HEK293T (cell line): ENCODE measurements at regions not wholly inside any gene's neighbourhood (a gene's known extent, or its start where the extent isn't known, plus 50 kb on each side); places are given as distances from the start of the nearest gene placed in this dataset.

Source experiments
- CTCF ChIA-PET: fragments of 350-600 bp; formaldehyde crosslinking; extraction: SDS; loops from one replicate; lab custom pipeline; 2021; ENCODE audit warnings: antibody characterized with exemption, inconsistent platforms; lab: Yijun Ruan, JAX
- POLR2A ChIA-PET: fragments of 350-600 bp; formaldehyde crosslinking; extraction: SDS; loops from one replicate; lab custom pipeline; 2020; ENCODE audit warnings: antibody characterized with exemption, inconsistent platforms; lab: Yijun Ruan, JAX
- DNase-seq: peaks from one replicate; pipeline ENCODE4 v3.0.0; 2012; ENCODE audit warnings: mixed read lengths; ENCODE audit errors: extremely low spot score
- ARNT ChIP-seq: fragments of 450-650 bp; IDR thresholded peaks from 2 replicates; pipeline ENCODE4 v1.6.1; 2017; ENCODE audit warnings: mild to moderate bottlenecking
- BHLHE40 ChIP-seq: fragments of 450-650 bp; IDR thresholded peaks from 2 replicates; pipeline ENCODE4 v1.6.1; 2016; ENCODE audit warnings: mild to moderate bottlenecking, moderate library complexity, borderline replicate concordance
- CTBP1 ChIP-seq: fragments of 450-650 bp; IDR thresholded peaks from 2 replicates; pipeline ENCODE4 v1.6.1; 2016; ENCODE audit warnings: borderline replicate concordance
- ELF4 ChIP-seq: fragments of 450-650 bp; IDR thresholded peaks from 2 replicates; pipeline ENCODE4 v1.6.1; 2017; ENCODE audit warnings: antibody characterized with exemption
- FOXA1 ChIP-seq: fragments of 450-650 bp; IDR thresholded peaks from 2 replicates; pipeline ENCODE4 v1.6.1; 2016; ENCODE audit warnings: mild to moderate bottlenecking
- FOXK2 ChIP-seq: fragments of 450-650 bp; IDR thresholded peaks from 2 replicates; pipeline ENCODE4 v1.6.1; 2016; ENCODE audit warnings: mild to moderate bottlenecking
- FOXM1 ChIP-seq: fragments of 450-650 bp; IDR thresholded peaks from 2 replicates; pipeline ENCODE4 v1.6.1; 2017; ENCODE audit warnings: mild to moderate bottlenecking, borderline replicate concordance
- HDGF ChIP-seq: fragments of 450-650 bp; IDR thresholded peaks from 2 replicates; pipeline ENCODE4 v1.6.1; 2017; ENCODE audit warnings: antibody characterized with exemption, borderline replicate concordance
- L3MBTL2 ChIP-seq: fragments of 450-650 bp; conservative IDR thresholded peaks from 2 replicates; pipeline ENCODE4 v1.6.1; 2016; ENCODE audit warnings: mild to moderate bottlenecking
- LEF1 ChIP-seq: fragments of 450-650 bp; IDR thresholded peaks from 2 replicates; pipeline ENCODE4 v1.6.1; 2017; ENCODE audit warnings: mild to moderate bottlenecking, borderline replicate concordance
- NFRKB ChIP-seq: fragments of 450-650 bp; IDR thresholded peaks from 2 replicates; pipeline ENCODE4 v1.6.1; 2016; ENCODE audit warnings: mild to moderate bottlenecking, moderate library complexity
- PKNOX1 ChIP-seq: fragments of 450-650 bp; IDR thresholded peaks from 2 replicates; pipeline ENCODE4 v1.6.1; 2016
- SP1 ChIP-seq: fragments of 450-650 bp; IDR thresholded peaks from 2 replicates; pipeline ENCODE4 v1.6.1; 2017
- SUZ12 ChIP-seq: fragments of 450-650 bp; IDR thresholded peaks from 2 replicates; pipeline ENCODE4 v1.6.1; 2016; ENCODE audit warnings: mild to moderate bottlenecking
- TARDBP ChIP-seq: fragments of 450-650 bp; IDR thresholded peaks from 2 replicates; pipeline ENCODE4 v1.6.1; 2016
- ZNF384 ChIP-seq: fragments of 450-650 bp; IDR thresholded peaks from 2 replicates; pipeline ENCODE4 v1.6.1; 2016

GRCh38 chr20:63081351-63081750 is 74.6 kb upstream of the BHLHE23 start:
- DNase-seq: no peak
- CTCF ChIA-PET: no interaction called here
- POLR2A ChIA-PET: no interaction called here
- TF ChIP-seq L3MBTL2: no peak
- TF ChIP-seq HDGF: no peak
- TF ChIP-seq SUZ12: no peak
- no peak for TF ChIP-seq BHLHE40
- TF ChIP-seq PKNOX1: no peak
- TF ChIP-seq FOXM1: no peak
- no peak for TF ChIP-seq FOXA1
- no peak for TF ChIP-seq ARNT
- TF ChIP-seq SP1: no peak
- no peak for TF ChIP-seq FOXK2
- TF ChIP-seq ELF4: no peak
- TF ChIP-seq TARDBP: no peak
- no peak for TF ChIP-seq NFRKB
- no peak for TF ChIP-seq LEF1
- no peak for TF ChIP-seq ZNF384

GRCh38 chr20:63080811-63081210 is 74.0 kb upstream of the BHLHE23 start:
- no peak for TF ChIP-seq HDGF
- no peak for TF ChIP-seq CTBP1
- no peak for TF ChIP-seq BHLHE40
- TF ChIP-seq FOXA1: no peak
- TF ChIP-seq ZNF384: no peak
- TF ChIP-seq LEF1: no peak
- no peak for TF ChIP-seq NFRKB
- TF ChIP-seq ARNT: no peak
- no peak for TF ChIP-seq SP1
- POLR2A ChIA-PET: no interaction called here
- no peak for DNase-seq
- CTCF ChIA-PET: no interaction called here

GRCh38 chr20:63080411-63080810 is 73.6 kb upstream of the BHLHE23 start:
- ChIA-PET CTCF (no interaction called here), POLR2A (no interaction called here)
- TF ChIP-seq NFRKB: no peak
- TF ChIP-seq FOXA1: no peak
- TF ChIP-seq BHLHE40: no peak
- no peak for TF ChIP-seq SP1
- no peak for TF ChIP-seq FOXM1
- no peak for TF ChIP-seq LEF1
- TF ChIP-seq SUZ12: no peak
- TF ChIP-seq TARDBP: no peak
- TF ChIP-seq L3MBTL2: no peak
- no peak for TF ChIP-seq HDGF
- TF ChIP-seq ZNF384: no peak
- TF ChIP-seq ELF4: no peak
- no peak for TF ChIP-seq ARNT
- no peak for TF ChIP-seq CTBP1
- no peak for TF ChIP-seq PKNOX1
- no peak for TF ChIP-seq FOXK2

GRCh38 chr20:63079971-63080370 is 73.2 kb upstream of the BHLHE23 start:
- ChIA-PET CTCF (no interaction called here), POLR2A (no interaction called here)
- no peak for TF ChIP-seq BHLHE40
- TF ChIP-seq ZNF384: no peak
- no peak for TF ChIP-seq PKNOX1
- no peak for TF ChIP-seq CTBP1
- no peak for TF ChIP-seq FOXK2
- TF ChIP-seq ELF4: no peak
- no peak for TF ChIP-seq LEF1
- TF ChIP-seq FOXA1: no peak
- DNase-seq: no peak

More at GRCh38 chr20:63080411-63080810, 73.6 kb upstream of the BHLHE23 start:
- DNase-seq: no peak

GRCh38 chr20:63077705-63078104 is 70.9 kb upstream of the BHLHE23 start:
- CTCF ChIA-PET: no interaction called here
- DNase-seq: no peak
- TF ChIP-seq FOXA1 (no peak), HDGF (no peak), L3MBTL2 (no peak), BHLHE40 (no peak), CTBP1 (no peak), FOXK2 (no peak), SP1 (no peak), ARNT (no peak), TARDBP (no peak), LEF1 (no peak)
- POLR2A ChIA-PET: no interaction called here

GRCh38 chr20:63076421-63076820 is 69.7 kb upstream of the BHLHE23 start:
- ChIA-PET CTCF (no interaction called here), POLR2A (no interaction called here)
- TF ChIP-seq TARDBP (no peak), ARNT (no peak), SP1 (no peak), FOXM1 (no peak), PKNOX1 (no peak), LEF1 (no peak), ELF4 (no peak), ZNF384 (no peak), FOXA1 (no peak), CTBP1 (no peak), HDGF (no peak), NFRKB (no peak), BHLHE40 (no peak), SUZ12 (no peak), FOXK2 (no peak)
- no peak for DNase-seq
